B cell (primary cell): ENCODE measurements at regions not wholly inside any gene's neighbourhood (a gene's known extent, or its start where the extent isn't known, plus 50 kb on each side); places are given as distances from the start of the nearest gene placed in this dataset.

Experiments used
- EZH2 ChIP-seq: IDR thresholded peaks from 2 replicates; pipeline ENCODE4 v1.6.1; 2012; ENCODE audit warnings: borderline replicate concordance, low read depth, mild to moderate bottlenecking, moderate library complexity, low read length; ENCODE audit not compliant: insufficient read depth, poor library complexity, severe bottlenecking
- TF ChIP-seq, protein P1 (sequence below): fragments of 200-600 bp; IDR thresholded peaks from one replicate; pipeline ENCODE4 v1.8.0; 2022; ENCODE audit warnings: antibody characterized with exemption, mild to moderate bottlenecking

DNA sequence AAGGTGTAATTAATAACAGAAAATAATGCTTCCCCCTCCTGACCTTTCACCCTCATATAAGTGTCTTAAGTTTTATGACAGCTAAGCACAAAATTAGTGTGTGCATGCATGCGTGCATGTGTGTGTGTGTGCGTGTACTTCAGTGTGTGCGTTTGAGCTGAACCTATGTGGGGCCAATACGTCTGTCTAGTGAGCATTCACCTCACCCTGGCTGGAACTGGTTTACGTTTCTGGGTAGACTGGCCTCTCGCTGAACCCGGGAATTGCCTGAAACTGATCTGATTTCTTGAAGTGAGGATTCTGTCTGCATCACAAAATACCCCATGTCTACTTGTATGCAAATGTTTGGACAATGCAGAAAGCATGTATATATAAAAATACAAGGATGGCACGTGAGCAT is 68.2 kb upstream of the TBX3 start:
- TF ChIP-seq, protein P1, sequence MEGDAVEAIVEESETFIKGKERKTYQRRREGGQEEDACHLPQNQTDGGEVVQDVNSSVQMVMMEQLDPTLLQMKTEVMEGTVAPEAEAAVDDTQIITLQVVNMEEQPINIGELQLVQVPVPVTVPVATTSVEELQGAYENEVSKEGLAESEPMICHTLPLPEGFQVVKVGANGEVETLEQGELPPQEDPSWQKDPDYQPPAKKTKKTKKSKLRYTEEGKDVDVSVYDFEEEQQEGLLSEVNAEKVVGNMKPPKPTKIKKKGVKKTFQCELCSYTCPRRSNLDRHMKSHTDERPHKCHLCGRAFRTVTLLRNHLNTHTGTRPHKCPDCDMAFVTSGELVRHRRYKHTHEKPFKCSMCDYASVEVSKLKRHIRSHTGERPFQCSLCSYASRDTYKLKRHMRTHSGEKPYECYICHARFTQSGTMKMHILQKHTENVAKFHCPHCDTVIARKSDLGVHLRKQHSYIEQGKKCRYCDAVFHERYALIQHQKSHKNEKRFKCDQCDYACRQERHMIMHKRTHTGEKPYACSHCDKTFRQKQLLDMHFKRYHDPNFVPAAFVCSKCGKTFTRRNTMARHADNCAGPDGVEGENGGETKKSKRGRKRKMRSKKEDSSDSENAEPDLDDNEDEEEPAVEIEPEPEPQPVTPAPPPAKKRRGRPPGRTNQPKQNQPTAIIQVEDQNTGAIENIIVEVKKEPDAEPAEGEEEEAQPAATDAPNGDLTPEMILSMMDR = no peak
- no peak for TF ChIP-seq EZH2
